ENCODE measurements at regions not wholly inside any gene's neighbourhood (a gene's known extent, or its start where the extent isn't known, plus 50 kb on each side); places are given as distances from the start of the nearest gene placed in this dataset.

- no peak overlapping the region for H3K18ac ChIP-seq (ENCODE audit: low read length)
- no peak overlapping the region for H2BK15ac ChIP-seq (replicated peaks; ENCODE audit: low read depth)
- no peak overlapping the region for H3K4ac ChIP-seq (ENCODE audit: low read depth, low read length)
- no peaks in the 10 kb centered on the region for H3K79me2 ChIP-seq (ENCODE audit: control insufficient read depth, insufficient read depth, low read length)
- H3K23ac ChIP-seq (ENCODE audit: low read length): no peak overlapping the region
- H2BK120ac ChIP-seq (ENCODE audit: low read depth, low read length): no peak overlapping the region
- peaks cover 3% of the 10 kb centered on the region for H3K4me1 ChIP-seq (ENCODE audit: control insufficient read depth, low read depth, low read length)
- H4K5ac ChIP-seq (ENCODE audit: low read length): no peak overlapping the region
- H3K27ac ChIP-seq (ENCODE audit: low read depth, low read length): no peak overlapping the region
- no peak overlapping the region for H3K4me3 ChIP-seq (ENCODE audit: low read length)
- H2BK5ac ChIP-seq (ENCODE audit: low read length): no peak overlapping the region
- H2AK5ac ChIP-seq (ENCODE audit: low read length): peak overlapping the region; percentile 69
- H4K8ac ChIP-seq (ENCODE audit: low read depth, low read length): no peak overlapping the region
- no peaks in the 10 kb centered on the region for H3K79me1 ChIP-seq (ENCODE audit: low read length)
- peak overlapping the region; percentile 59 for H3K56ac ChIP-seq (ENCODE audit: low read length)
- no peak overlapping the region for H3K4me2 ChIP-seq (ENCODE audit: low read length)
- no peaks in the 10 kb centered on the region for H3K27me3 ChIP-seq (ENCODE audit: insufficient read depth, low read length, poor library complexity)
- H3K9ac ChIP-seq (ENCODE audit: low read length): no peak overlapping the region
- peak; percentile 87 for DNase-seq
- no peaks in the 10 kb centered on the region for H3K36me3 ChIP-seq (ENCODE audit: control insufficient read depth, insufficient read depth, low read length)
Observed at GRCh38 chr3:177468331-177468730, 271.0 kb upstream of the TBL1XR1 start.

GRCh38 chr3:177468816-177469215 is 271.5 kb upstream of the TBL1XR1 start:
- Histone ChIP-seq H4K8ac (ENCODE audit: low read depth, low read length) (no peak overlapping the region), H2AK5ac (ENCODE audit: low read length) (no peak overlapping the region), H3K79me2 (ENCODE audit: control insufficient read depth, insufficient read depth, low read length) (no peaks in the 10 kb centered on the region), H3K4ac (ENCODE audit: low read depth, low read length) (no peak overlapping the region), H3K4me1 (ENCODE audit: control insufficient read depth, low read depth, low read length) (peaks cover 3% of the 10 kb centered on the region), H3K18ac (ENCODE audit: low read length) (no peak overlapping the region), H3K9ac (ENCODE audit: low read length) (no peak overlapping the region), H3K27ac (ENCODE audit: low read depth, low read length) (no peak overlapping the region), H3K27me3 (ENCODE audit: insufficient read depth, low read length, poor library complexity) (no peaks in the 10 kb centered on the region), H3K79me1 (ENCODE audit: low read length) (no peaks in the 10 kb centered on the region), H2BK120ac (ENCODE audit: low read depth, low read length) (no peak overlapping the region), H3K4me3 (ENCODE audit: low read length) (no peak overlapping the region), H3K4me2 (ENCODE audit: low read length) (no peak overlapping the region), H3K56ac (ENCODE audit: low read length) (no peak overlapping the region), H3K23ac (ENCODE audit: low read length) (no peak overlapping the region), H2BK5ac (ENCODE audit: low read length) (no peak overlapping the region), H4K5ac (ENCODE audit: low read length) (no peak overlapping the region), H3K36me3 (ENCODE audit: control insufficient read depth, insufficient read depth, low read length) (no peaks in the 10 kb centered on the region), H2BK15ac (replicated peaks; ENCODE audit: low read depth) (no peak overlapping the region)
- WGBS (ENCODE audit: extremely low coverage, insufficient coverage, low lambda C conversion rate): no CpG with 5 or more reads among the region's 1 CpG
- DNase-seq: peak; percentile 75

GRCh38 chr3:177469216-177469615 is 271.9 kb upstream of the TBL1XR1 start:
- no peak overlapping the region for H3K9ac ChIP-seq (ENCODE audit: low read length)
- no peak overlapping the region for H2BK15ac ChIP-seq (replicated peaks; ENCODE audit: low read depth)
- H3K27me3 ChIP-seq (ENCODE audit: insufficient read depth, low read length, poor library complexity): no peaks in the 10 kb centered on the region
- no CpG with 5 or more reads among the region's 3 CpGs for WGBS (ENCODE audit: extremely low coverage, insufficient coverage, low lambda C conversion rate)
- no peaks in the 10 kb centered on the region for H3K79me1 ChIP-seq (ENCODE audit: low read length)
- no peak overlapping the region for H3K4me3 ChIP-seq (ENCODE audit: low read length)
- no peak overlapping the region for H3K18ac ChIP-seq (ENCODE audit: low read length)
- H4K5ac ChIP-seq (ENCODE audit: low read length): no peak overlapping the region
- no peak overlapping the region for H3K23ac ChIP-seq (ENCODE audit: low read length)
- H3K4me2 ChIP-seq (ENCODE audit: low read length): no peak overlapping the region
- H3K4me1 ChIP-seq (ENCODE audit: control insufficient read depth, low read depth, low read length): peaks cover 3% of the 10 kb centered on the region
- H3K79me2 ChIP-seq (ENCODE audit: control insufficient read depth, insufficient read depth, low read length): no peaks in the 10 kb centered on the region
- H3K4ac ChIP-seq (ENCODE audit: low read depth, low read length): no peak overlapping the region
- H3K56ac ChIP-seq (ENCODE audit: low read length): no peak overlapping the region
- H2AK5ac ChIP-seq (ENCODE audit: low read length): no peak overlapping the region
- no peak overlapping the region for H2BK5ac ChIP-seq (ENCODE audit: low read length)
- no peak overlapping the region for H2BK120ac ChIP-seq (ENCODE audit: low read depth, low read length)
- H4K8ac ChIP-seq (ENCODE audit: low read depth, low read length): no peak overlapping the region
- peak; percentile 31 for DNase-seq
- H3K36me3 ChIP-seq (ENCODE audit: control insufficient read depth, insufficient read depth, low read length): no peaks in the 10 kb centered on the region
- no peak overlapping the region for H3K27ac ChIP-seq (ENCODE audit: low read depth, low read length)

DNA sequence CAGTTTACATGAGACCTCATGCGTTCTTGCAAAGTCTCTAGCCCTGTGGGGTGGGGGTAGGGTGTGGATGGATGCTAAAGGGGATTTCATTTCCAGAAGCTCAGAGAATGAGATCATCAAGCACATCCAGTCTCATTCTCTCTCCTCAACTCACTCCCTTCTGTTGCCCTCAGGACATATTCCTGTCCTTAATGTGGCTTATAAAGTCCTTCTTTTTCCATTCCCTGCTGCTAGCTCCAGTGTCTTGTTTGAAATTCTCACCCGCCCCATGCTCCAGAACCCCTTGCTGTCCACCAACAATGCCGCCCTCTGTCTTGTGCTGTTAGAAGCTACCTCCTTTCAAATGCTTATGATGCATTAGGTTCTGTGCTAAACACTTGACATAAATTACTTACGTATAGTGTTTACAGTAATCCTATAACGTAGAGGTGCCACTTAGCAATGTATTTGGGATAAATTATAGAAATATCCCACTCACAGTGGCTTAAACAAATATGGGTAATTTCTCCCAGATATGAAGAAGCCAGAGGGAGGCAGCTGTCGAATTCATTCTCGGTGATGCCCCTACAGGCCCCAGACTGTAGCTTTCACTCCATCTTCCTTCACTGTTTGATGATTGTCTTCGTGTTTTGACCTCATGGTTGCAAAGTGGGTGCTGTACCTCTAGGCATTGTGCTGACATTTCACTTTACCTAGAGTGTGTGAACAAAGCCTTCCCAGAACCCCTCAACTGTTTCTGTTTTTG is 273.1 kb upstream of the TBL1XR1 start:
- Histone ChIP-seq H2BK5ac (ENCODE audit: low read length) (no peak overlapping the region), H2BK15ac (replicated peaks; ENCODE audit: low read depth) (no peak overlapping the region), H2BK120ac (ENCODE audit: low read depth, low read length) (no peak overlapping the region), H3K79me2 (ENCODE audit: control insufficient read depth, insufficient read depth, low read length) (no peaks in the 10 kb centered on the region), H3K79me1 (ENCODE audit: low read length) (no peaks in the 10 kb centered on the region), H4K5ac (ENCODE audit: low read length) (no peak overlapping the region), H3K56ac (ENCODE audit: low read length) (no peak overlapping the region), H4K8ac (ENCODE audit: low read depth, low read length) (no peak overlapping the region), H3K9ac (ENCODE audit: low read length) (no peak overlapping the region), H3K36me3 (ENCODE audit: control insufficient read depth, insufficient read depth, low read length) (no peaks in the 10 kb centered on the region), H2AK5ac (ENCODE audit: low read length) (no peak overlapping the region), H3K23ac (ENCODE audit: low read length) (no peak overlapping the region), H3K4ac (ENCODE audit: low read depth, low read length) (no peak overlapping the region), H3K27me3 (ENCODE audit: insufficient read depth, low read length, poor library complexity) (no peaks in the 10 kb centered on the region), H3K18ac (ENCODE audit: low read length) (no peak overlapping the region), H3K4me1 (ENCODE audit: control insufficient read depth, low read depth, low read length) (peaks cover 3% of the 10 kb centered on the region), H3K27ac (ENCODE audit: low read depth, low read length) (no peak overlapping the region), H3K4me2 (ENCODE audit: low read length) (no peak overlapping the region), H3K4me3 (ENCODE audit: low read length) (no peak overlapping the region)
- no CpG with 5 or more reads among the region's 8 CpGs for WGBS (ENCODE audit: extremely low coverage, insufficient coverage, low lambda C conversion rate)
- peak; percentile 76 for DNase-seq

DNA sequence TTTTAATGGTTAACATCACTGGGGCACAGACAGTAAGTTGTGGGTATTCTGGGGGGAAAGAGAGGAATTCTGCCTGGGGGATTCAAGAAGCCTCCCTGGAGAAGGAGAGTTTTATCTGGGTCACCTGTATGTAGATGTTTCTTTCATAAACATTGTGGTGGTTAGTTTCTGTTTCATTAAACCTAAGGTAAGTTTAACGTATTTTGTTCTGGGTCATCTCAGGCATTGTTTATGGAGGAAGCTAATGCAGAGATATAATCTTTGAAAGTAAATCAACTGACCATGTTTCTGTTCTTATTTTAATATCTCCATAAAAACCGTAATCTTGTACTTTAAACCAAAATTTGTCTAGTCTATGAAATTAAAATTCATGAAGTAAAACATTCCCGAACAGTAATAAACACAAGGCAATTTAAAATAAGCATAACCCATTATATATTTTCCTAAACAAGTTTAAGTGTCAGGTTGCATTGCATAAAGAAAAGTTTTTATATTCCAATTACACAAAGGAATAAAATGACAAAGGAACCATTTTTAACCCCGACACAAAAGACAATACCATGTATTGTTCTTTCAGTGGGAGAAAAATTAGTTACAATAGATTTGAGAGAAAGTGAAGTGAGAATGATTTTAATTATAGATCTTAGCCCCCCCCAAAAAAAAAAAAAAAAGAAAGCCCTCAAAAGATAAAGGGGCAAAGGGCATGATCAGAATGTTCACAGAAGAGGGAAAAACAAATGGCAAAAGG is 274.6 kb upstream of the TBL1XR1 start:
- Histone ChIP-seq H3K4me3 (ENCODE audit: low read length) (no peak overlapping the region), H3K4me1 (ENCODE audit: control insufficient read depth, low read depth, low read length) (peaks cover 3% of the 10 kb centered on the region), H3K36me3 (ENCODE audit: control insufficient read depth, insufficient read depth, low read length) (no peaks in the 10 kb centered on the region), H2BK5ac (ENCODE audit: low read length) (no peak overlapping the region), H2BK15ac (replicated peaks; ENCODE audit: low read depth) (no peak overlapping the region), H3K18ac (ENCODE audit: low read length) (no peak overlapping the region), H3K27me3 (ENCODE audit: insufficient read depth, low read length, poor library complexity) (no peaks in the 10 kb centered on the region), H3K4ac (ENCODE audit: low read depth, low read length) (no peak overlapping the region), H3K27ac (ENCODE audit: low read depth, low read length) (no peak overlapping the region), H3K4me2 (ENCODE audit: low read length) (no peak overlapping the region), H4K8ac (ENCODE audit: low read depth, low read length) (no peak overlapping the region), H3K79me1 (ENCODE audit: low read length) (no peaks in the 10 kb centered on the region), H4K5ac (ENCODE audit: low read length) (no peak overlapping the region), H3K79me2 (ENCODE audit: control insufficient read depth, insufficient read depth, low read length) (no peaks in the 10 kb centered on the region), H2AK5ac (ENCODE audit: low read length) (no peak overlapping the region), H3K9ac (ENCODE audit: low read length) (no peak overlapping the region), H2BK120ac (ENCODE audit: low read depth, low read length) (no peak overlapping the region), H3K56ac (ENCODE audit: low read length) (no peak overlapping the region), H3K23ac (ENCODE audit: low read length) (no peak overlapping the region)
- DNase-seq: no peak
- WGBS (ENCODE audit: extremely low coverage, insufficient coverage, low lambda C conversion rate): no CpG with 5 or more reads among the region's 4 CpGs

Measured in mesendoderm (in vitro differentiated cells).